ENCODE measurements at regions not wholly inside any gene's neighbourhood (a gene's known extent, or its start where the extent isn't known, plus 50 kb on each side); places are given as distances from the start of the nearest gene placed in this dataset.

DNA sequence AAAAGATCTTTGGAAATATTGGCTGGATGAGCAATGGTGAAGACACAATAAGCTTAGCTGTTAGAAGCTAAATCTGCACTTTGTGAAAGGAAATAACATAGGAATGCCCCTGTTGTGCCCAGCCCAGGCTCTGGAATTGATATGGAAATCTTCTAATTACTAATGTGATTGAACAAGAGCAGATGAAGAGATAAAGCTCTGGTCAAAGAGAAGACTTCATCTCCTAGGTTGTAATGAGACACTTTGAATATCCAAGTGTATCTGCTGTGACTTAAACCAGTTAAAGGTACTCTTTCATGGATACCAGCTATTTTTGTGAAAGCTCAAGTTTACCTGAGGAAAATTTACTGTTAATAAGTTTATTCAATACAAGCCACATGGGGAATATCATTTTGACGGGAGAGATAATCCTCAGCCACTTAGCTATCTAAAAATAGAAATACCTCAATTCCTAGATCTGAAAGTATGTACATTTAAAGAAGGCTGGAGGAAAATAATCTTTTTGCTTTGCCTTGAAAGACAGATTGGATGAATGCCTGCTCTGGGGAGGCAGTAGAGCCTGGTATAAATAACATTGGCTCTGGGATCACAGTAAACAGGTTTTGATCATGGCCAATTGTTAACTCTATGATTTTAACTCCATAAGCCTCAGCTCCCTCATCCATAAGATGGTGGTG lies 494.0 kb upstream of the B3GALT2 start:
- DNase-seq (ENCODE audit: low read depth in 2 of 2) = no peak

DNA sequence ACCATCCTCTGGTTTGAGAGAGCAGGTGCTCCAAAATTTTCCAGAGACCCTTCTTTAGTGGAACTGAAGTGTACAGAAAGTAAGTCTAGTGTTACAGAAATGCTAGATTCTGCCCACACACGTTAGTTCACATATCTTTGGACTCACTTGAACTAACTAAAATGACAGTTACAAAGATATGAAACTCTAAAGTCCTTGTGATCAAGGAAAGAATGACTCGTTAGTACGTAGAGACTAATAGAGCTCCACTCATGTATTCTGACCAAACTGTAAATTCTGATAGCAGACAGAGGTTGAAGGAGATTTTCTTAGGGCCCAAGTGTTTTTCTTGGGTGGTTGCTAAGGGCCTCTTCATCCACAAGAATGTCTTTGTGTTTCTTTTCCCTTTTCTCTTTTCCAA lies 491.5 kb upstream of the B3GALT2 start:
- DNase-seq (ENCODE audit: low read depth in 2 of 2) = no peak

DNA sequence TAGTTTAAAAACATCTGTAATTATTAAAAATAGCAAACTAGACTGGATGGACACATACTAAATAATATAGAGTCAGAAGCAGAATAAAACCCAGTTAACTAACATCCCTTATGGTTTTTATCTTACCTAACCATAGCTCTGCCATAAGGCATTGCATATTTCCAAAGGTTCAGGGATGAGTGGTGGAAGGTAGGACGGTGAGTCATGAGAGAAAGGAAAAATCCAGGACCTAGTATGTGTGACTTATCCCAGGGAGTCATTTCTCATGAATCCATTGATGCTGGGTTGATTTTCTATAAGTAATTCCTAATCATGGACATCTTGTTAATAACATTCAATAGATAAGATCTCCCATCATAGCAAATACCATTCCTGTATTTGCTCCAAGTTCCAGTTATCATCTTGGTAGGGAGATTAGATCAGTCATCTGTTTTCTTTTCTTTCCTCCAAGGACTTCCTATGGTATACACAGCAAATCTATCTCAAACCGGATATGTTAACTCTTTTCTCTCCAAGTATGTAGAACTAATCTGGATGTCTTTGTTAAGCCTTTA lies 490.7 kb upstream of the B3GALT2 start:
- no peak for DNase-seq (ENCODE audit: low read depth in 2 of 2)

GRCh38 chr1:193674292-193674944 lies 488.0 kb upstream of the B3GALT2 start:
- DNase-seq (ENCODE audit: low read depth in 2 of 2) = no peak

- no peak for DNase-seq (ENCODE audit: low read depth in 2 of 2)
These were observed 480.2 kb upstream of the B3GALT2 start for GRCh38 chr1:193666485-193667083.

DNA sequence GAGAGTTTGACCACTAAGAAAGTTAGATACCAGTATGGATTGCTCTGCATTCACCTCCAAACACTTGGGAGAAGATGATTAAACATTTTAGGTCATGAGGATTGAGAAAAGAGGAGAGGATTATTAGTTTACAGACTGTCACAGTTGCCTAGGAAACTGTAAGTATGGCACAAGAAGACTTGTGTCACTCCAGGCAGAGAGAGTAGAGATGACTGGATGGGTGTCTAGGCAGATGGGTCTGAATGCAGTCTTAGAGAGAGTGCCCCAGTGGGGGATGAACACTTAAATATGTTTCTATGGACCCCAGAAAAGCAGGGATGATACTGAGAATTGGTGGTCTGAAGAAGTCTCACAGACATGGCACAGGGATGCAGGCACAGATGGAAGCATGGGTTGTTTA lies 477.6 kb upstream of the B3GALT2 start:
- no peak for DNase-seq (ENCODE audit: low read depth in 2 of 2)

GRCh38 chr1:193662030-193662429 lies 475.6 kb upstream of the B3GALT2 start:
- no peak for DNase-seq (ENCODE audit: low read depth in 2 of 2)

DNA sequence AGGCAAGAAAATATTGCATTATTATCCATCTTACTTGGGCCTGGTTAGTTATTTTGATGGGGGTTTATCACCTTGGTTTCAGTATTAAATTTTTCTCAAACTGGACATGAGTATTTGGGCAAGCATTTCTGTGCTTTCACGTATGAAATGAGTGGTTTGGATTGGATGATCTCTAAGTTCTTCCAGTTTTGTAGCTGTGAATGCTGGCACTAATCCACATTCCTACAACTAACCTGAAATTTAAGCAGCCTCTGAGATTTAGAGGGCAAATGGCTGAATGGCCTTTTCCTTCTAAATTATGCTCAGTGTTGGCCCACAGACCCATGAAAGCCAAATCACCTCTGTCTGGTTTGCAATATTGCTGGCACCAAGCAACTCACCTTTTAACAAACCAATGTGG lies 475.0 kb upstream of the B3GALT2 start:
- no peak for DNase-seq (ENCODE audit: low read depth in 2 of 2)

DNA sequence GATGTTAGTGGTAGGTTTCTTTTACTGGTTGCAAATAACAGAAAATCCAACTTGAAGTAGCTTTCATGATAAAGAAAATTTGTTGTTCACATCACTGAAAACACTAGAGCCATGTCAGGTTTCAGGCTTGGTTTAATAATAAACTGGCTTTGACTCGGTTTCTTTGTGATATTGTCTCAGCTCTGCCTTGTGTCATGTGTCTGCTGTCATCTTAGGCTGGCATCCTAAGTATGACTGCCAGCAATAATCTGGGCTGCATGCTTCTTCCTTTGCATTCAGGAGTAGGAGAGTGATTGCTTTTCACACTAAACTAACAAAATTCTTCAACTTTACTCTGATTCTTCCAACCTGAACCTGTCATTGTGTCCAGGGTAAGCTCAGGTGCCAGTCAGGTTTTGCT lies 474.0 kb upstream of the B3GALT2 start:
- DNase-seq (ENCODE audit: low read depth in 2 of 2) = no peak

- no peak for DNase-seq (ENCODE audit: low read depth in 2 of 2)
These were observed 472.3 kb upstream of the B3GALT2 start for GRCh38 chr1:193658691-193659090.

DNA sequence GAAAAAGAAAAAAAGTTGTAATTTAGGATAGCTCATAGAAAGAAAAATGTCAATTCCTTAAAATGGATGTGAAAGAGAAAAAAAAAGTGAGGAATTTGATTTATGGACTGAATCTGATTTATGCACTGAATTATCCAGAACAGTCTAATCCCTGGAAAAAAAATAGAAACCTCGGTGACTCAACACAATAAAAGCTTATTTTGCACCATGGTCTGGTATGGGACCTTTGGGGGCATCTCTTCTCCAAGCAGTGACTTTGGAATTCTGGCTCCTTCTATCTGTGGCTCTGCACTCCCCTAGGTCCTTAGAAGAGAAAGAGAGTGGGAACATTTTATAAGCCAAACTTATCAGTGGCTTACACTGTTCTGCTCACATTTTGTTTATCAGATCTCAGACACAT lies 471.7 kb upstream of the B3GALT2 start:
- DNase-seq (ENCODE audit: low read depth in 2 of 2) = no peak

DNA sequence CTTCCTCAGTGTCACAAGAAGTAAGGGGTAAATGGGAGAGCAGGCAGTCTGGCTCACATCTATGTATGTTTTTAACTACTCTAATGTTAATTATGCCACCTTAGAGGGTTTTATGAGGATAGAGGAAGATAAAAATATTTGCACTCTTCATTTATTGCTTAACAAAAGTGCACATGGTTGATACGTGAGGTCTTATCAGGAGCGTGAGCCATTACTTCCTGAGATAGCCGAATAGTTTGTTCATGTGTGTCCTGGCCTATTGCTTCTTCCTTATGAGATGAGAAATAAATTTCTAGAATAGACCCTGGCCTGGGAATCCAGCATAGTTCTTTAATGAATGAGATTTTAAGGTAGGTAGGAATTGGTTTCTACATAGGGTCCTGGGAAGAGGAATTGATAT lies 471.1 kb upstream of the B3GALT2 start:
- no peak for DNase-seq (ENCODE audit: low read depth in 2 of 2)

GRCh38 chr1:193656841-193657240 lies 470.4 kb upstream of the B3GALT2 start:
- DNase-seq (ENCODE audit: low read depth in 2 of 2) = no peak

DNA sequence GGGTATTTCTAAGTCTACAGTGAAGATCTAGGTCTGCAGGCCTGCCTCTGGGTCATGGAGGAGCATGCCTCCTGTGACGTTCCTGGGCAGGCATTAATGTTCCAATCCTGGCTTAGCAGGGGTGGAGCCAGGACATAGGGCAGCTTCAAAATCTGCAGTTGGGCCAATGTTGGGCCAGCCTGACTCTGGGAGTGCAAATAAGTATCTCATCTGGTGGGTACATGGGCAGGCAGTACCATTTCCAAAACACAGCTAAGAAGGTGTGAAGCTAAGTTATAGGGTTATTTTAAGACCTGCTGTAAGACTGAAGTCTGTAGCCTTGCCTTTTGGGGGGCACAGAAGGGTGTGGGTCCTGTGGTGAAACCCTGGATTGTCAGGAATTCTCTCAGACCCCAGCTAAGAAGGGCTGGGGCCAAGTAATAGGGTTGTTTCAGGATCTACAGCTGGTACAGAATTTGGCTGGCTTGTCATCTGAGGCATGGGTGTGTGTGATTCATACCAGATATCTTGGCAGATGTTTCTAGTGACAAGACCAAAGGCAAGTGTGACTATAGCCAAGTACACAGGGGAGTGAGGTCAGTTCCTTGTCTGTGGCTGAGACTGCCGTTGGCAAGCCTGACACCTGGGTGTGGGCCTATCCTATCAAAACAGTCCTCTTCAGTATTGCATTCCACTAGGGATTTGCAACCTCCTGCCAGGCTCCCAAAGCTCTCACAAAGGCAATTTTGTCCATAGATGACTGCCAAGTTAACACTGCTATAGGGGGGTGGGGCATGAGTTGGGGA lies 468.7 kb upstream of the B3GALT2 start:
- no peak for DNase-seq (ENCODE audit: low read depth in 2 of 2)

- no peak for DNase-seq (ENCODE audit: low read depth in 2 of 2)
These were observed 463.2 kb upstream of the B3GALT2 start for GRCh38 chr1:193649587-193649986.

DNA sequence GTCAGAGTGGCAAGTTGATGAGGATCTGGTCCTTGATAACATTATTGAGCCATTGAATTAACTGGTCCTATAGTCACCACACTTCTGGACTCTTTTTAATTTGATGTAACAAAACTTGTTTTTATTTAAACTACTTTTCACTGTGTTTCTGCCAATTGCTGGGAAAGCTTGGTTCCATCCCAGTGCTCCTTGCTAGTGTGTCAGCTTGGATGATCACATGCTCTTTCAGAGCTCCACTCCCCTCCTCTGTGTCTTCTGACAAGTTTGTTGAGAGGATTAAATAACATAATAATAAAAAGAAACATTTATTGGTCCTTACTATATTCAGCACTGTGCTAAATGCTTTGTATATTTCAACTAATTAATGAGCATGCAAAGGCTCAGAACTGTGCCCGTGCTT lies 448.5 kb upstream of the B3GALT2 start:
- DNase-seq (ENCODE audit: low read depth in 2 of 2) = no peak

DNA sequence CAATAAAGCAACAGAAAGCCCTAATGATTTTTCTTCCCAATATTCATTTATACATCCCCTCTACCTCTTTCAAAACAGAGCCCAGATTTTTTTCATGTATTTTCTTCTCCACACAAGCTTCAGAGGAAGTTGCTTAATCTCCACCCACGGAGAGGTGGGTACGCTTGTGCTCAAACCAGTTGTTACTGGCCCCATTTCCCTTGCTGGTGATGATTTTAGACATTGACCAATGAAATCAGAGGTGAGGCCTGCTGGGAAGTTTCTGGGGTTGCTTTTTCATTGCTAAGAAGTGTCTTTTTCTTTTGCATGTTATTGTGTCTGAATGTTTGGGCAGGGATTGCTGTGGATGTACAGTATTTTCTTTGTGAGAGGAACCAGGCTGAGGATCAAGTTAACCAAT lies 448.1 kb upstream of the B3GALT2 start:
- peak in 1 of 2 donors; percentile 3 for DNase-seq (ENCODE audit: low read depth in 2 of 2)

- DNase-seq (ENCODE audit: low read depth in 2 of 2) = no peak
These were observed 447.6 kb upstream of the B3GALT2 start for GRCh38 chr1:193633991-193634390.

- no peak for DNase-seq (ENCODE audit: low read depth in 2 of 2)
These were observed 446.7 kb upstream of the B3GALT2 start for GRCh38 chr1:193633093-193633492.

DNA sequence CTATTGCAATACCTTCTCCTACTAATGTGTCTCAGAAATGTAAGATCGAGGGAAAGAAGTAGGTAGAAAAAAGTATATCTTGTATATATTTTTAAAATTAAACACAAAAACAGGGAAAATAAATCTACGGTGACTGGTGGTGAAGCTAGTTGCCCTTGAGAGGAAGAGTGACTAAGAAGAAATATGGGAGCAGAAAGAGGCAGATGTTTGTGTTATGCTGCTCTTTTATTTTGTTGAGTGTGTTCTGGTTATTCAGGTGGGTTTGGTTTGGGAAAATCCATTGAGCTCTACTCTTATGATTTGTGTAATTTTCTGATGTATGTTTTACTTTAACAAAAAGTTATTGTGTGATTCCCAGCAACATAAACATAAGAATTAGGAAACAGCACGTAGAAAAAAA lies 444.9 kb upstream of the B3GALT2 start:
- no peak for DNase-seq (ENCODE audit: low read depth in 2 of 2)

- DNase-seq (ENCODE audit: low read depth in 2 of 2) = no peak
These were observed 443.5 kb upstream of the B3GALT2 start for GRCh38 chr1:193629875-193630274.

DNA sequence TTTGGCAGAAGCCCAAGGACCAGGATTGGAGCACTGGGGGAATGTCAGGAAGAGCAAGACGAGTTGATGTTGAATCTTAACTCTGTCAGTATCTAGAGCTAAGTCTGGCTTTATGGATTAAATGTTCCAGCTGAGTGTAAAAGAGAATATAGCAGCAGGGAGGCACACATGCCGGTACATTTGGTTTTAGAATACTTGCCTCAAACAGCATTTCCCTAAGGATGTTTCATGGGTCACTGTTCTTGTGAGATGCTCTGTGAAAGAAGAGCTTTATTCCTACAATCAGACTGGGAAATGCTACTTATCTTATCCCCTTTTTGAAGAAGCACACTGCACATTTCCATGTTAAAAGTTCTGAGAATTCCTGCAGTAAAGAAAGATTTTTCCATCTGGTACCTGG lies 440.3 kb upstream of the B3GALT2 start:
- no peak for DNase-seq (ENCODE audit: low read depth in 2 of 2)

Data from stimulated activated CD4-positive, alpha-beta T cell treated with anti-CD3 and anti-CD28 coated beads, Interleukin-15, amount 100 ng/mL, for 48 hours (primary cell).